GM23338 (cell line): ENCODE measurements at regions not wholly inside any gene's neighbourhood (a gene's known extent, or its start where the extent isn't known, plus 50 kb on each side); places are given as distances from the start of the nearest gene placed in this dataset.

Experiments
- ATAC-seq: fragments of 200-7000 bp; cut with Tn5 transposase; 3 replicates; pipeline ENCODE4 v1.9.1; 2020
- DNase-seq: peaks from one replicate; pipeline ENCODE4 v3.0.0-alpha.2; 2015; ENCODE audit warnings: low spot score
- H2AFZ ChIP-seq: fragments of 200-600 bp; sonication (generic); 2 replicates; pipeline ENCODE4 v1.8.0; 2016; ENCODE audit warnings: antibody characterized with exemption, mild to moderate bottlenecking, moderate library complexity
- H3F3A ChIP-seq: fragments of 200-600 bp; sonication (generic); replicated peaks from 2 replicates; pipeline ENCODE4 v1.8.0; 2017; ENCODE audit warnings: antibody characterized with exemption, mixed run types, low read depth
- H3K27ac ChIP-seq: fragments of 200-600 bp; sonication (generic); 2 replicates; pipeline ENCODE4 v1.6.1; 2016; ENCODE audit warnings: low read depth
- H3K27me3 ChIP-seq: fragments of 200-600 bp; sonication (generic); 2 replicates; pipeline ENCODE4 v1.8.0; 2016; ENCODE audit warnings: mild to moderate bottlenecking, mixed run types, moderate library complexity; ENCODE audit not compliant: insufficient read depth
- H3K36me3 ChIP-seq: fragments of 200-600 bp; sonication (generic); 2 replicates; pipeline ENCODE4 v1.8.0; 2016; ENCODE audit warnings: mild to moderate bottlenecking; ENCODE audit not compliant: insufficient read depth
- H3K4me1 ChIP-seq: fragments of 200-600 bp; sonication (generic); 2 replicates; pipeline ENCODE4 v1.8.0; 2016; ENCODE audit warnings: mild to moderate bottlenecking, moderate library complexity; ENCODE audit not compliant: insufficient read depth
- H3K4me2 ChIP-seq: fragments of 200-600 bp; sonication (generic); 2 replicates; pipeline ENCODE4 v1.7.1; 2017; ENCODE audit warnings: mixed run types
- H3K4me3 ChIP-seq: fragments of 200-600 bp; sonication (generic); 2 replicates; pipeline ENCODE4 v1.6.1; 2016; ENCODE audit warnings: mixed run types
- H3K79me2 ChIP-seq: fragments of 200-600 bp; sonication (generic); replicated peaks from 2 replicates; pipeline ENCODE4 v1.8.0; 2017; ENCODE audit warnings: mild to moderate bottlenecking; ENCODE audit not compliant: insufficient read depth
- H3K9me2 ChIP-seq: fragments of 200-600 bp; sonication (generic); 2 replicates; pipeline ENCODE4 v1.8.0; 2017; ENCODE audit not compliant: insufficient read depth
- H4K20me1 ChIP-seq: fragments of 200-600 bp; sonication (generic); replicated peaks from 2 replicates; pipeline ENCODE4 v1.8.0; 2017; ENCODE audit warnings: mild to moderate bottlenecking; ENCODE audit not compliant: insufficient read depth
- H3K27ac Mint-ChIP-seq: 2 replicates; pipeline ENCODE4 v1.8.0; 2020; ENCODE audit warnings: inconsistent platforms, mild to moderate bottlenecking, moderate library complexity, mixed read lengths
- H3K27me3 Mint-ChIP-seq: 3 replicates; pipeline ENCODE4 v1.8.0; 2022; ENCODE audit warnings: low read depth, mild to moderate bottlenecking, moderate library complexity, mixed read lengths, inconsistent platforms; ENCODE audit not compliant: insufficient read depth, poor library complexity
- H3K36me3 Mint-ChIP-seq: 3 replicates; pipeline ENCODE4 v1.8.0; 2021; ENCODE audit warnings: low read depth, mild to moderate bottlenecking, inconsistent platforms, moderate library complexity, mixed read lengths
- H3K4me1 Mint-ChIP-seq: 3 replicates; pipeline ENCODE4 v1.8.0; 2020; ENCODE audit warnings: mild to moderate bottlenecking, inconsistent platforms, mixed read lengths
- H3K4me3 Mint-ChIP-seq: 3 replicates; pipeline ENCODE4 v1.8.0; 2021; ENCODE audit warnings: moderate library complexity, mild to moderate bottlenecking, inconsistent platforms, mixed read lengths
- H3K9me3 Mint-ChIP-seq: 3 replicates; pipeline ENCODE4 v1.8.0; 2020; ENCODE audit warnings: moderate library complexity, mild to moderate bottlenecking, inconsistent platforms, mixed read lengths
- CREB1 ChIP-seq: fragments of 250-450 bp; sonication (Bioruptor Pico); IDR thresholded peaks from 2 replicates; pipeline ENCODE4 v1.5.0; 2020; ENCODE audit warnings: low read depth, mild to moderate bottlenecking, moderate library complexity
- EZH2 ChIP-seq: fragments of 200-600 bp; sonication (generic); IDR thresholded peaks from one replicate; pipeline ENCODE4 v1.8.0; 2017; ENCODE audit warnings: antibody characterized with exemption, mild to moderate bottlenecking, low read depth; ENCODE audit not compliant: unreplicated experiment
- EZH2phosphoT487 ChIP-seq: fragments of 200-600 bp; sonication (generic); IDR thresholded peaks from one replicate; pipeline ENCODE4 v1.8.1; 2018; ENCODE audit warnings: antibody characterized with exemption; ENCODE audit not compliant: unreplicated experiment
- JUNB ChIP-seq: IDR thresholded peaks from one replicate; pipeline ENCODE4 v1.6.1; 2016; ENCODE audit warnings: antibody characterized with exemption; ENCODE audit not compliant: unreplicated experiment
- NANOG ChIP-seq: IDR thresholded peaks from 2 replicates; pipeline ENCODE4 v1.6.1; 2016; ENCODE audit warnings: antibody characterized with exemption, borderline replicate concordance
- POLR2AphosphoS5 ChIP-seq: IDR thresholded peaks from 2 replicates; pipeline ENCODE4 v1.6.1; 2016; ENCODE audit warnings: antibody characterized with exemption, low read depth
- STAT1 ChIP-seq: IDR thresholded peaks from one replicate; pipeline ENCODE4 v1.6.1; 2016; ENCODE audit warnings: antibody characterized with exemption; ENCODE audit not compliant: unreplicated experiment
- ZNF114 ChIP-seq: fragments of 250-450 bp; sonication (Bioruptor Pico); IDR thresholded peaks from 2 replicates; pipeline ENCODE4 v1.5.0; 2020; ENCODE audit warnings: mild to moderate bottlenecking, moderate library complexity
- ZNF331 ChIP-seq: fragments of 250-450 bp; sonication (Bioruptor Pico); IDR thresholded peaks from 2 replicates; pipeline ENCODE4 v1.5.0; 2020; ENCODE audit warnings: low read depth, mild to moderate bottlenecking, moderate library complexity
- TF ChIP-seq, protein P1 (sequence below): IDR thresholded peaks from 2 replicates; pipeline ENCODE4 v1.6.1; 2016; ENCODE audit warnings: antibody characterized with exemption
- TF ChIP-seq, protein P2 (sequence below): IDR thresholded peaks from one replicate; pipeline ENCODE4 v1.6.1; 2018; ENCODE audit warnings: antibody characterized with exemption; ENCODE audit not compliant: unreplicated experiment

DNA sequence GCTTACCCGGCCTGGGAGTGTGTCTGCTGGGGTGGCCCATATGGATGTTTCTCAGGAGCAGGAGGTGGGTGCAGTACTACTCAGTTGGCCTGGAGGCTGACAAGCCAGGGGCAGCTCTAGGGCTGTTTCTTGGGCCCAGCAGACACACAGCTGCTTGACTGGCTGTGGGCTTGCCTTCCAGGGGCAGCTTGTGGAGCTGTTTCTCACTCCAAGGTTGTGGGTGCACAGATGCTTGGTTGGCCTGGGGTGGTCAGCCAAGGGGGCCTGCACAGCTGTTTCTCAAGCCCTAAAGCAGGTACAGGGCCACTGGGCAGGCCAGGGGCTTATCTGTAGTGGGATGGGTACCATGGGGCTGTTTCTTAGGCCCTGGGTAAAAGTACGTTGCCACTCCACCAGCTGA, 1078.1 kb upstream of the ADGRL2 start:
- DNase-seq = no peak
- Histone ChIP-seq H3K4me1 (no peaks in the 10 kb centered on the region), H3K4me2 (no peak overlapping the region), H3K4me3 (no peak overlapping the region), H4K20me1 (no peaks in the 10 kb centered on the region), H3K9me2 (no peaks in the 10 kb centered on the region), H2AFZ (no peak overlapping the region), H3F3A (no peaks in the 10 kb centered on the region), H3K36me3 (no peaks in the 10 kb centered on the region), H3K79me2 (no peaks in the 10 kb centered on the region), H3K27me3 (no peaks in the 10 kb centered on the region), H3K27ac (no peak overlapping the region)
- no peak overlapping the region for H3K4me3 Mint-ChIP-seq
- no peaks in the 10 kb centered on the region for H3K36me3 Mint-ChIP-seq
- no peaks in the 10 kb centered on the region for H3K4me1 Mint-ChIP-seq
- H3K9me3 Mint-ChIP-seq = no peaks in the 10 kb centered on the region
- TF ChIP-seq, protein P1, sequence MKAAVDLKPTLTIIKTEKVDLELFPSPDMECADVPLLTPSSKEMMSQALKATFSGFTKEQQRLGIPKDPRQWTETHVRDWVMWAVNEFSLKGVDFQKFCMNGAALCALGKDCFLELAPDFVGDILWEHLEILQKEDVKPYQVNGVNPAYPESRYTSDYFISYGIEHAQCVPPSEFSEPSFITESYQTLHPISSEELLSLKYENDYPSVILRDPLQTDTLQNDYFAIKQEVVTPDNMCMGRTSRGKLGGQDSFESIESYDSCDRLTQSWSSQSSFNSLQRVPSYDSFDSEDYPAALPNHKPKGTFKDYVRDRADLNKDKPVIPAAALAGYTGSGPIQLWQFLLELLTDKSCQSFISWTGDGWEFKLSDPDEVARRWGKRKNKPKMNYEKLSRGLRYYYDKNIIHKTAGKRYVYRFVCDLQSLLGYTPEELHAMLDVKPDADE = no peak
- TF ChIP-seq, protein P2, sequence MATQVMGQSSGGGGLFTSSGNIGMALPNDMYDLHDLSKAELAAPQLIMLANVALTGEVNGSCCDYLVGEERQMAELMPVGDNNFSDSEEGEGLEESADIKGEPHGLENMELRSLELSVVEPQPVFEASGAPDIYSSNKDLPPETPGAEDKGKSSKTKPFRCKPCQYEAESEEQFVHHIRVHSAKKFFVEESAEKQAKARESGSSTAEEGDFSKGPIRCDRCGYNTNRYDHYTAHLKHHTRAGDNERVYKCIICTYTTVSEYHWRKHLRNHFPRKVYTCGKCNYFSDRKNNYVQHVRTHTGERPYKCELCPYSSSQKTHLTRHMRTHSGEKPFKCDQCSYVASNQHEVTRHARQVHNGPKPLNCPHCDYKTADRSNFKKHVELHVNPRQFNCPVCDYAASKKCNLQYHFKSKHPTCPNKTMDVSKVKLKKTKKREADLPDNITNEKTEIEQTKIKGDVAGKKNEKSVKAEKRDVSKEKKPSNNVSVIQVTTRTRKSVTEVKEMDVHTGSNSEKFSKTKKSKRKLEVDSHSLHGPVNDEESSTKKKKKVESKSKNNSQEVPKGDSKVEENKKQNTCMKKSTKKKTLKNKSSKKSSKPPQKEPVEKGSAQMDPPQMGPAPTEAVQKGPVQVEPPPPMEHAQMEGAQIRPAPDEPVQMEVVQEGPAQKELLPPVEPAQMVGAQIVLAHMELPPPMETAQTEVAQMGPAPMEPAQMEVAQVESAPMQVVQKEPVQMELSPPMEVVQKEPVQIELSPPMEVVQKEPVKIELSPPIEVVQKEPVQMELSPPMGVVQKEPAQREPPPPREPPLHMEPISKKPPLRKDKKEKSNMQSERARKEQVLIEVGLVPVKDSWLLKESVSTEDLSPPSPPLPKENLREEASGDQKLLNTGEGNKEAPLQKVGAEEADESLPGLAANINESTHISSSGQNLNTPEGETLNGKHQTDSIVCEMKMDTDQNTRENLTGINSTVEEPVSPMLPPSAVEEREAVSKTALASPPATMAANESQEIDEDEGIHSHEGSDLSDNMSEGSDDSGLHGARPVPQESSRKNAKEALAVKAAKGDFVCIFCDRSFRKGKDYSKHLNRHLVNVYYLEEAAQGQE = no peak
- no peak for TF ChIP-seq STAT1
- TF ChIP-seq ZNF331 (CRISPR knock-in tag) = no peak
- TF ChIP-seq JUNB = no peak
- H3K27me3 Mint-ChIP-seq = no peaks in the 10 kb centered on the region
- ATAC-seq = no peak
- no peak overlapping the region for H3K27ac Mint-ChIP-seq

- Histone ChIP-seq H3K36me3 (no peaks in the 10 kb centered on the region), H2AFZ (no peak overlapping the region), H3K9me2 (no peaks in the 10 kb centered on the region), H3K4me2 (no peak overlapping the region), H3K27me3 (no peaks in the 10 kb centered on the region), H4K20me1 (no peaks in the 10 kb centered on the region), H3F3A (no peaks in the 10 kb centered on the region), H3K4me3 (no peak overlapping the region), H3K27ac (no peak overlapping the region), H3K4me1 (no peaks in the 10 kb centered on the region), H3K79me2 (no peaks in the 10 kb centered on the region)
- Mint-ChIP-seq H3K27me3 (no peaks in the 10 kb centered on the region), H3K36me3 (no peaks in the 10 kb centered on the region), H3K9me3 (no peaks in the 10 kb centered on the region), H3K27ac (no peak overlapping the region), H3K4me1 (no peaks in the 10 kb centered on the region), H3K4me3 (no peak overlapping the region)
- no peak for DNase-seq
- no peak for ATAC-seq
- TF ChIP-seq, protein P2 = no peak
- TF ChIP-seq STAT1 (no peak), CREB1 (CRISPR knock-in tag) (no peak), ZNF331 (CRISPR knock-in tag) (no peak), ZNF114 (CRISPR knock-in tag) (no peak), POLR2AphosphoS5 (no peak), EZH2phosphoT487 (no peak), EZH2 (no peak), JUNB (no peak), NANOG (no peak)
- TF ChIP-seq, protein P1 = no peak
These were observed 1094.2 kb upstream of the ADGRL2 start for GRCh38 chr1:80706526-80706925.
